Colonic mucosa (tissue), 4 donors: ENCODE measurements at regions not wholly inside any gene's neighbourhood (a gene's known extent, or its start where the extent isn't known, plus 50 kb on each side); places are given as distances from the start of the nearest gene placed in this dataset.

Experiments
- DNase-seq: peaks from one replicate; pipeline ENCODE4 v3.0.0-alpha.2; 2020
- H3K27ac ChIP-seq: fragments of 200-600 bp; one replicate; pipeline ENCODE4 v1.8.0; 2021
- H3K27me3 ChIP-seq: fragments of 200-600 bp; one replicate; pipeline ENCODE4 v1.8.0; 2021
- H3K36me3 ChIP-seq: fragments of 200-600 bp; one replicate; pipeline ENCODE4 v1.8.0; 2021
- H3K4me1 ChIP-seq: fragments of 200-600 bp; one replicate; pipeline ENCODE4 v1.8.0; 2021; ENCODE audit warnings: mild to moderate bottlenecking
- H3K4me3 ChIP-seq: fragments of 200-600 bp; one replicate; pipeline ENCODE4 v1.8.0; 2021
- H3K9ac ChIP-seq, 2 donors: one replicate each; pipeline ENCODE4 v1.7.0; 2013; ENCODE audit warnings: control low read depth in 2 of 2, low read depth in 2 of 2, low read length in 2 of 2
- H3K9me3 ChIP-seq: fragments of 200-600 bp; one replicate; pipeline ENCODE4 v1.8.0; 2021
- intact Hi-C: fragments of 100-400 bp; cut with DNase I; formaldehyde crosslinking; loops from one replicate; pipeline ENCODE4 v1.14.1; 2022
- TF ChIP-seq, protein P1 (sequence below): fragments of 200-600 bp; IDR thresholded peaks from one replicate; pipeline ENCODE4 v1.8.0; 2022; ENCODE audit warnings: antibody characterized with exemption, mild to moderate bottlenecking
- donor health status: healthy.
- donor health status: DM: no; HTN: no; CAD: no.
- donor health status: DM: no; HTN: no; CAD: no.

- TF ChIP-seq, protein P1, sequence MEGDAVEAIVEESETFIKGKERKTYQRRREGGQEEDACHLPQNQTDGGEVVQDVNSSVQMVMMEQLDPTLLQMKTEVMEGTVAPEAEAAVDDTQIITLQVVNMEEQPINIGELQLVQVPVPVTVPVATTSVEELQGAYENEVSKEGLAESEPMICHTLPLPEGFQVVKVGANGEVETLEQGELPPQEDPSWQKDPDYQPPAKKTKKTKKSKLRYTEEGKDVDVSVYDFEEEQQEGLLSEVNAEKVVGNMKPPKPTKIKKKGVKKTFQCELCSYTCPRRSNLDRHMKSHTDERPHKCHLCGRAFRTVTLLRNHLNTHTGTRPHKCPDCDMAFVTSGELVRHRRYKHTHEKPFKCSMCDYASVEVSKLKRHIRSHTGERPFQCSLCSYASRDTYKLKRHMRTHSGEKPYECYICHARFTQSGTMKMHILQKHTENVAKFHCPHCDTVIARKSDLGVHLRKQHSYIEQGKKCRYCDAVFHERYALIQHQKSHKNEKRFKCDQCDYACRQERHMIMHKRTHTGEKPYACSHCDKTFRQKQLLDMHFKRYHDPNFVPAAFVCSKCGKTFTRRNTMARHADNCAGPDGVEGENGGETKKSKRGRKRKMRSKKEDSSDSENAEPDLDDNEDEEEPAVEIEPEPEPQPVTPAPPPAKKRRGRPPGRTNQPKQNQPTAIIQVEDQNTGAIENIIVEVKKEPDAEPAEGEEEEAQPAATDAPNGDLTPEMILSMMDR = no peak
- Histone ChIP-seq H3K9me3 (no peaks in the 10 kb centered on the region), H3K4me1 (no peaks in the 10 kb centered on the region), H3K9ac (no peak overlapping the region), H3K36me3 (no peaks in the 10 kb centered on the region), H3K27me3 (no peaks in the 10 kb centered on the region), H3K27ac (no peak overlapping the region), H3K4me3 (no peak overlapping the region)
- intact Hi-C loops = no loop called here
- no peak for DNase-seq
Measured at GRCh38 chr2:107259408-107260195, 373.6 kb upstream of the ST6GAL2 start.

- TF ChIP-seq, protein P1 = no peak
- Histone ChIP-seq H3K9ac (no peak overlapping the region), H3K4me1 (no peaks in the 10 kb centered on the region), H3K27ac (no peak overlapping the region), H3K4me3 (no peak overlapping the region), H3K36me3 (no peaks in the 10 kb centered on the region), H3K27me3 (no peaks in the 10 kb centered on the region), H3K9me3 (no peaks in the 10 kb centered on the region)
- intact Hi-C loops = no loop called here
- no peak for DNase-seq
Measured at GRCh38 chr2:107263628-107264027, 377.7 kb upstream of the ST6GAL2 start.

GRCh38 chr2:107264184-107264583 is 378.2 kb upstream of the ST6GAL2 start:
- no peak overlapping the region for H3K27ac ChIP-seq
- no peak for DNase-seq
- H3K9ac ChIP-seq = no peak overlapping the region
- no peaks in the 10 kb centered on the region for H3K27me3 ChIP-seq
- no peaks in the 10 kb centered on the region for H3K9me3 ChIP-seq
- no peak overlapping the region for H3K4me3 ChIP-seq
- TF ChIP-seq, protein P1 = no peak
- H3K36me3 ChIP-seq = no peaks in the 10 kb centered on the region
- intact Hi-C loops = no loop called here
- H3K4me1 ChIP-seq = no peaks in the 10 kb centered on the region

DNA sequence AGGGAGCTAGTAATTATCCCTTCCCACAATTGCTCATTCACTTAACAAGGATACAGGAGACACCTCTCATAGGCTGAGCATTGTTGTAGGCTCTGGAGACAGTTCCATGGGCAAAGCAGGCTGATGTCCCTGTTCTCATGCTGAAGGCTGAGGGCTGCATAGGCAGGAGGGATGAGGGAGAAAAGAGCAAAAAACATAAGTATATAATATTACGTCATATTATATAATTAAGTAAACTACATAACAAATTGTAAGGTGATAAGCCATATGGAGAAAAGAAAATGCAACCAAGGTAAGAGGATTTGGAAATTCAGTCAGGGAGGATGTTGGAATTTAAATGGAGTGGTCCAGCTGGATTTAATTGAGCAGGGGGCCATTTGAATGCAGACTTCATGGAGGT is 380.6 kb upstream of the ST6GAL2 start:
- Histone ChIP-seq H3K36me3 (no peaks in the 10 kb centered on the region), H3K9ac (no peak overlapping the region), H3K27ac (no peak overlapping the region), H3K4me3 (no peak overlapping the region), H3K4me1 (no peaks in the 10 kb centered on the region), H3K27me3 (no peaks in the 10 kb centered on the region), H3K9me3 (no peaks in the 10 kb centered on the region)
- intact Hi-C loops = no loop called here
- DNase-seq = no peak
- TF ChIP-seq, protein P1 = no peak

DNA sequence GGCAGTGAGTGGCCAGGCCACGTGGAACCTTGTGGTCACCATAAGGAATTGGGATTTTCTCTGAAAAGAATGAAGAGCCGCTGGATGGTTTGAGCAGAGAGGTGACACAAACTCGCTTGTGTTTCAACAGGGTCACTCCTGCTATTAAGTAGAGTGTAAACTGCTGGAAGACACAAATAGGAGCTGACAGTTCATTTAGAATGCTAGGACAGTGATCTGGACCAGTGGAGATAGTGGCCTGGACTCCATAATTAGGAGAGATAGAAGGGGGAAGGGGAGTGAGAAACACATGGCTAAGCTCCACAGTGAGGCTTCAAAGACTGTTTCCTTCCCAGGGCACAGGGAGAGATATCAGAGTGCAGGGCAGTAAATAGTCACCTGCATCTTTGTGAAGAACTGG is 381.1 kb upstream of the ST6GAL2 start:
- Histone ChIP-seq H3K4me1 (no peaks in the 10 kb centered on the region), H3K4me3 (no peak overlapping the region), H3K9me3 (no peaks in the 10 kb centered on the region), H3K36me3 (no peaks in the 10 kb centered on the region), H3K27me3 (no peaks in the 10 kb centered on the region), H3K27ac (no peak overlapping the region), H3K9ac (no peak overlapping the region)
- TF ChIP-seq, protein P1 = no peak
- intact Hi-C loops = no loop called here
- no peak for DNase-seq
